ENCODE measurements at regions not wholly inside any gene's neighbourhood (a gene's known extent, or its start where the extent isn't known, plus 50 kb on each side); places are given as distances from the start of the nearest gene placed in this dataset.

GRCh38 chr16:85173981-85174751 lies 61.9 kb upstream of the CIBAR2 start:
- no peak for DNase-seq

- no peak for DNase-seq
These were observed 62.8 kb upstream of the CIBAR2 start for GRCh38 chr16:85174871-85175723.

GRCh38 chr16:85175724-85176233 lies 63.5 kb upstream of the CIBAR2 start:
- DNase-seq = no peak

- DNase-seq = no peak
These were observed 64.5 kb upstream of the CIBAR2 start for GRCh38 chr16:85176541-85177447.

- DNase-seq = no peak
These were observed 65.2 kb upstream of the CIBAR2 start for GRCh38 chr16:85177448-85177846.

- DNase-seq = no peak
These were observed 65.8 kb upstream of the CIBAR2 start for GRCh38 chr16:85178006-85178591.

GRCh38 chr16:85178596-85178995 lies 66.3 kb upstream of the CIBAR2 start:
- no peak for DNase-seq

- DNase-seq = no peak
These were observed 67.2 kb upstream of the CIBAR2 start for GRCh38 chr16:85179344-85180046.

GRCh38 chr16:85180047-85180826 lies 68.0 kb upstream of the CIBAR2 start:
- no peak for DNase-seq

GRCh38 chr16:85180827-85181738 lies 68.8 kb upstream of the CIBAR2 start:
- DNase-seq = no peak

GRCh38 chr16:85181739-85182129 lies 69.5 kb upstream of the CIBAR2 start:
- no peak for DNase-seq

- no peak for DNase-seq
These were observed 70.0 kb upstream of the CIBAR2 start for GRCh38 chr16:85182286-85182685.

GRCh38 chr16:85182774-85183173 lies 70.5 kb upstream of the CIBAR2 start:
- DNase-seq = no peak

- no peak for DNase-seq
These were observed 71.3 kb upstream of the CIBAR2 start for GRCh38 chr16:85183564-85183963.

GRCh38 chr16:85184404-85184803 lies 72.1 kb upstream of the CIBAR2 start:
- DNase-seq = no peak

GRCh38 chr16:85185303-85186100 lies 73.2 kb upstream of the CIBAR2 start:
- DNase-seq = no peak

GRCh38 chr16:85187002-85187401 lies 74.7 kb upstream of the CIBAR2 start:
- DNase-seq = no peak

- DNase-seq = no peak
These were observed 75.2 kb upstream of the CIBAR2 start for GRCh38 chr16:85187447-85187846.

GRCh38 chr16:85187886-85188285 lies 75.6 kb upstream of the CIBAR2 start:
- no peak for DNase-seq

Measured in NCI-H1930 (cell line).